K562 (cell line): ENCODE measurements at regions not wholly inside any gene's neighbourhood (a gene's known extent, or its start where the extent isn't known, plus 50 kb on each side); places are given as distances from the start of the nearest gene placed in this dataset.

Experiments used
- CCNT2 ChIP-seq: IDR thresholded peaks from 2 replicates; pipeline ENCODE4 v1.6.1; 2011; ENCODE audit warnings: borderline replicate concordance, low read depth, mild to moderate bottlenecking, moderate library complexity, mixed read lengths, low read length; ENCODE audit not compliant: insufficient read length; ENCODE audit errors: extremely low read depth
- CTCF ChIP-seq, 3 experiments: IDR thresholded peaks in 2 of 3; conservative IDR thresholded peaks in 1 of 3; 2 replicates each; pipeline ENCODE4 v1.5.1; 2011 to 2012; ENCODE audit warnings: low read length in 3 of 3, mild to moderate bottlenecking in 3 of 3, control low read depth in 2 of 3, improper control_type of control experiment in 1 of 3, inconsistent platforms in 1 of 3, low read depth in 1 of 3, mixed read lengths in 1 of 3, moderate library complexity in 1 of 3; ENCODE audit not compliant: insufficient read depth in 2 of 3
- E2F4 ChIP-seq: sonication (generic); formaldehyde crosslinking; IDR thresholded peaks from 2 replicates; pipeline ENCODE4 v1.8.0; 2022; ENCODE audit warnings: mild to moderate bottlenecking, low read depth, missing genetic modification reagents
- EP300 ChIP-seq: IDR thresholded peaks from 2 replicates; pipeline ENCODE4 v1.6.1; 2012; ENCODE audit warnings: low read length, improper control_type of control experiment
- ETV5 ChIP-seq: sonication (generic); formaldehyde crosslinking; IDR thresholded peaks from 2 replicates; pipeline ENCODE4 v1.4.0; 2020; ENCODE audit warnings: low read depth, mild to moderate bottlenecking, missing genetic modification reagents
- GABPA ChIP-seq: fragments of 200-800 bp; sonication (Bioruptor generic); conservative IDR thresholded peaks from 2 replicates; pipeline ENCODE4 v1.6.1; 2016; ENCODE audit warnings: low read depth, missing genetic modification characterization, missing compliant biosample characterization
- GATA2 ChIP-seq: sonication (generic); formaldehyde crosslinking; IDR thresholded peaks from 2 replicates; pipeline ENCODE4 v1.4.0; 2020; ENCODE audit warnings: mild to moderate bottlenecking, missing genetic modification reagents
- JUNB ChIP-seq: fragments of 450-650 bp; formaldehyde crosslinking; conservative IDR thresholded peaks from 2 replicates; pipeline ENCODE4 v1.4.0; 2020; ENCODE audit warnings: mild to moderate bottlenecking
- MLLT1 ChIP-seq, 2 experiments: fragments of 450-650 bp; IDR thresholded peaks; 2 replicates each; pipeline ENCODE4 v1.6.1; 2016
- NFRKB ChIP-seq: fragments of 450-650 bp; IDR thresholded peaks from 2 replicates; pipeline ENCODE4 v1.6.1; 2016; ENCODE audit warnings: low read depth
- PATZ1 ChIP-seq: fragments of 250-450 bp; sonication (Bioruptor Pico); IDR thresholded peaks from 2 replicates; pipeline ENCODE4 v1.5.0; 2020; ENCODE audit warnings: mild to moderate bottlenecking, borderline replicate concordance
- SRF ChIP-seq, 2 experiments: fragments of 250-450, 450-650 bp in 1 of 2; sonication (Bioruptor Pico) in 1 of 2; sonication (generic) in 1 of 2; formaldehyde crosslinking; IDR thresholded peaks; 2 replicates each; pipeline versions ENCODE4 v1.5.0 to v1.5.1; 2020 to 2022; ENCODE audit warnings: mild to moderate bottlenecking in 1 of 2, missing genetic modification reagents in 1 of 2
- TARDBP ChIP-seq: fragments of 450-650 bp; IDR thresholded peaks from 2 replicates; pipeline ENCODE4 v1.6.1; 2016
- ZFP30 ChIP-seq: fragments of 250-450 bp; sonication (Bioruptor Pico); IDR thresholded peaks from 2 replicates; pipeline ENCODE4 v1.8.0; 2022; ENCODE audit warnings: moderate library complexity, mild to moderate bottlenecking, inconsistent platforms, borderline replicate concordance

GRCh38 chrX:96483647-96484160 is 200.9 kb upstream of the DIAPH2 start:
- TF ChIP-seq ZFP30 (CRISPR knock-in tag) (no peak), CTCF (IDR thresholded peaks at IDR 0.05 in 2 of 3, conservative IDR thresholded peaks at IDR 0.05 in 1 of 3; ENCODE audit: insufficient read depth in 2 of 3, low read depth in 1 of 3, low read length in 3 of 3) (no peak), GATA2 (no peak), MLLT1 (IDR thresholded peaks at IDR 0.05) (no peak), NFRKB (no peak), JUNB (CRISPR knock-in tag) (no peak), PATZ1 (CRISPR knock-in tag) (no peak), TARDBP (no peak), GABPA (tag) (no peak), SRF (CRISPR knock-in tag; IDR thresholded peaks at IDR 0.05) (no peak), ETV5 (no peak), E2F4 (no peak), EP300 (no peak), CCNT2 (no peak)
